Testis (tissue), 2 donors: ENCODE measurements at regions not wholly inside any gene's neighbourhood (a gene's known extent, or its start where the extent isn't known, plus 50 kb on each side); places are given as distances from the start of the nearest gene placed in this dataset.

Experiments
- CTCF ChIP-seq, 3 experiments: fragments of 450-650 bp in 2 of 3; fragments of 200-600 bp in 1 of 3; sonication (generic) in 1 of 3; IDR thresholded peaks; one replicate each; pipeline ENCODE4 v1.5.1; 2016 to 2019; ENCODE audit warnings: antibody characterized with exemption in 3 of 3, mild to moderate bottlenecking in 2 of 3, moderate library complexity in 1 of 3
- POLR2A ChIP-seq: fragments of 450-650 bp; IDR thresholded peaks from one replicate; pipeline ENCODE4 v1.6.1; 2017; ENCODE audit warnings: antibody characterized with exemption, mild to moderate bottlenecking, moderate library complexity

- TF ChIP-seq CTCF (IDR thresholded peaks at IDR 0.05) (no peak), POLR2A (no peak)
Measured at GRCh38 chr21:34020005-34020847, 53.2 kb upstream of the MRPS6 start.
